ENCODE measurements at regions not wholly inside any gene's neighbourhood (a gene's known extent, or its start where the extent isn't known, plus 50 kb on each side); places are given as distances from the start of the nearest gene placed in this dataset.

DNA sequence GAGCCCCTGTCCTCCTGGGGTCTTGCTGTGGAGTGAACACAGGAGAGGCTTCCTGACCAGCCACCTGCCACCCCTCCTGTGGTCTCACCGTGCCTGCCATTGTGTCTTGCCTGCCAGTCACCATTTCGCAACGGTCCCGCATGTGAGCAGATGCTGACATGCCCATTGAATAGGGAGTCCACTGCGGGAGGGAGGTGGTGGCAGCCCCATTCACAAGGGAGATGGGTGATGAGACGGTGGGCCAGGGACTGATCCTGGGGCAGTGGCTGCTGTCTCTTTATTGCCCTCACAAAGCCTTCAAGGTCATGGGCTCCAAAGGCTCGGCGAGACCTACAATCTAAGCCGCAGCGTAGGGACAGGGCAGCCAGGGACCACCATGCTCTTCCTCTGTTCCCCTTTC lies 76.0 kb upstream of the NPTX2 start:
- no peak for DNase-seq (ENCODE audit: low read depth)
- TF ChIP-seq CTCF (IDR thresholded peaks at IDR 0.05; ENCODE audit: control insufficient read depth, insufficient read depth, low read depth, low read length, missing control alignments), result no peak
- H3K4me3 ChIP-seq (ENCODE audit: control insufficient read depth, low read depth, low read length), result no peak overlapping the region

GRCh38 chr7:98539865-98540264 lies 77.2 kb upstream of the NPTX2 start:
- DNase-seq (ENCODE audit: low read depth), result no peak
- no peak for TF ChIP-seq CTCF (IDR thresholded peaks at IDR 0.05; ENCODE audit: control insufficient read depth, insufficient read depth, low read depth, low read length, missing control alignments)
- no peak overlapping the region for H3K4me3 ChIP-seq (ENCODE audit: control insufficient read depth, low read depth, low read length)

GRCh38 chr7:98536803-98537202 lies 80.3 kb upstream of the NPTX2 start:
- DNase-seq (ENCODE audit: low read depth), result no peak
- H3K4me3 ChIP-seq (ENCODE audit: control insufficient read depth, low read depth, low read length), result no peak overlapping the region
- TF ChIP-seq CTCF (IDR thresholded peaks at IDR 0.05; ENCODE audit: control insufficient read depth, insufficient read depth, low read depth, low read length, missing control alignments), result no peak

GRCh38 chr7:98534493-98534892 lies 82.6 kb upstream of the NPTX2 start:
- H3K4me3 ChIP-seq (ENCODE audit: control insufficient read depth, low read depth, low read length), result no peak overlapping the region
- no peak for TF ChIP-seq CTCF (IDR thresholded peaks at IDR 0.05; ENCODE audit: control insufficient read depth, insufficient read depth, low read depth, low read length, missing control alignments)
- no peak for DNase-seq (ENCODE audit: low read depth)

DNA sequence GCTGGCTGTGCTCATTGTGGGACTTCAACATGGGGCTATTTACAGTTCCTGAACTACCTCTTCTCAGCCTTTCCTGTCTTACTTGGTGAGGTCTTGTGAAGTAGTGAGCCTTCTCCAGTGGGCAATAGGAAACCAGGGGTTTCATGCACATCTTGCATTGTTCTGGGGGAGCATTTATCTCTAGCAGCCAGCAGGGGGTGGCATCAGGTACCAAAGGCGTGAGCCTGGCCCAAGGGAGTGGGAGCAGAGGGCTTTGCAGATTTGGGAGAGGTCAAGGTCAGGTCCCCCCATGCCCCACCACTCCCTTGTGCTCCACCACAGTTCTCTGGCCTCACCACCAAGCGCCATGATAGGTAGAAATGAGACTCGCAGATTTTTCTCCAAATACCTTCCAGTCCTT lies 85.4 kb upstream of the NPTX2 start:
- TF ChIP-seq CTCF (IDR thresholded peaks at IDR 0.05; ENCODE audit: control insufficient read depth, insufficient read depth, low read depth, low read length, missing control alignments), result no peak
- no peak for DNase-seq (ENCODE audit: low read depth)
- H3K4me3 ChIP-seq (ENCODE audit: control insufficient read depth, low read depth, low read length), result no peak overlapping the region

DNA sequence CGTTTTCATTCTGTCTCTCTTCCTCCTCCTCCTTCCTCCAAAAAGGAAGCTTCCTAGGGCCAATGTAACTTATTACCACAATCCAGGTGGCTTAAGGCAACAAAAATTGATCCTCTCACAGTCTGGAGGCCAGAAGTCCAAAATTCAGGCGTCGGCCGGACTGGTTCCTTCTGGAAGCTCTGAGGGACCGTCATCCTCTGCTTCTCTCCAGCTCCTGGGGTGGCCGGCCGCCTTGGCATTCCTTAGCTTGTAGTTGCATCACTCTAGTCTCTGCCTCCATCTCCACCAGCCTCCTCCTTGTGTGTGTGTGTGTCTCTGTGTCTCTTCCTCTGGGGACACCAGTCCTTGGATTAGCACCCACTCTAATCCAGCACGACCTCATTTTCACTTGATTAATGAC lies 89.0 kb upstream of the NPTX2 start:
- no peak for TF ChIP-seq CTCF (IDR thresholded peaks at IDR 0.05; ENCODE audit: control insufficient read depth, insufficient read depth, low read depth, low read length, missing control alignments)
- H3K4me3 ChIP-seq (ENCODE audit: control insufficient read depth, low read depth, low read length), result no peak overlapping the region
- DNase-seq (ENCODE audit: low read depth), result no peak

GRCh38 chr7:98526059-98526458 lies 91.0 kb upstream of the NPTX2 start:
- no peak overlapping the region for H3K4me3 ChIP-seq (ENCODE audit: control insufficient read depth, low read depth, low read length)
- DNase-seq (ENCODE audit: low read depth), result no peak
- no peak for TF ChIP-seq CTCF (IDR thresholded peaks at IDR 0.05; ENCODE audit: control insufficient read depth, insufficient read depth, low read depth, low read length, missing control alignments)

Data from AG09309 (cell line).